ENCODE measurements at regions not wholly inside any gene's neighbourhood (a gene's known extent, or its start where the extent isn't known, plus 50 kb on each side); places are given as distances from the start of the nearest gene placed in this dataset.
A peak's percentile ranks its signal among the peaks of the same experiment; 100 is the strongest.

DNA sequence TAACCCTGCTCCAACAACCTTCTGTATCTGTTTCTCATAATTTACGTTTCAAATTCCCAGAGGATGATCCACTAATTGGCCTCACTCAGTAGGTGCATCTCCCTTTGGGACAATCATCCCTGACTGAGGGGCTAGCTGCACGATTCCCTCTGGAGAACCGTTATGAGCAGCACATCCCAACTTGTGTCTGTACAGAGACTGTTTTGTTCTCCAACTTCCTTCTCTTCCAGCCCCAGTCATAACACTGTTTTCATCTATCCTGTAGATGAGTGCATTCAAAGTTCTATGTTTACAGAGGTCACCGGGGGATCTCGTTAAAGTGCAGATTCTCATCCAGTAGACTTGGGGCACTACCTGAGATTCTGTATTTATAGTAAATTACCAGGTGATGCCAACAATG lies 187.2 kb downstream of the REEP3 start:
- no peak for DNase-seq (ENCODE audit: low read depth)

DNA sequence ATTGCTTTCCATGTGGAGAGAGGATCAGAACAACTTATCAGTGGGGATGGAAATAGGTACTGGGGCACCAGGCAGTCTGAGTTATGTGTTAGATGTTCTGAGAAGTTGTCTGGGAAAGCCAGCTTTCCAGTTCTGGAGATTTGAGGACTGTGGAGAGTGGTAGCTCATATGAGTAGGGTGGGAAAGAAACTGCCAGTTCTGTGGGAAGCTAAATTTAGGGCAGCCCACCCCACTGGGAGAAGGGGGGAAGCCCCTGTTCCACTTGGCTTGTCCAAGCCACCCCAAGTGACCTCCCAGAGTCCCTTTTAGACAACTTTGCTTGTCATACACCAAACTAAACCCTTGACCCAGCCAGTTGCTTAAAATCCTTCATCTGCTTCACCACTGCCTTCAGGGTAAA lies 189.5 kb downstream of the REEP3 start:
- no peak for DNase-seq (ENCODE audit: low read depth)

GRCh38 chr10:63711361-63711760 lies 190.2 kb downstream of the REEP3 start:
- DNase-seq (ENCODE audit: low read depth) = no peak

DNA sequence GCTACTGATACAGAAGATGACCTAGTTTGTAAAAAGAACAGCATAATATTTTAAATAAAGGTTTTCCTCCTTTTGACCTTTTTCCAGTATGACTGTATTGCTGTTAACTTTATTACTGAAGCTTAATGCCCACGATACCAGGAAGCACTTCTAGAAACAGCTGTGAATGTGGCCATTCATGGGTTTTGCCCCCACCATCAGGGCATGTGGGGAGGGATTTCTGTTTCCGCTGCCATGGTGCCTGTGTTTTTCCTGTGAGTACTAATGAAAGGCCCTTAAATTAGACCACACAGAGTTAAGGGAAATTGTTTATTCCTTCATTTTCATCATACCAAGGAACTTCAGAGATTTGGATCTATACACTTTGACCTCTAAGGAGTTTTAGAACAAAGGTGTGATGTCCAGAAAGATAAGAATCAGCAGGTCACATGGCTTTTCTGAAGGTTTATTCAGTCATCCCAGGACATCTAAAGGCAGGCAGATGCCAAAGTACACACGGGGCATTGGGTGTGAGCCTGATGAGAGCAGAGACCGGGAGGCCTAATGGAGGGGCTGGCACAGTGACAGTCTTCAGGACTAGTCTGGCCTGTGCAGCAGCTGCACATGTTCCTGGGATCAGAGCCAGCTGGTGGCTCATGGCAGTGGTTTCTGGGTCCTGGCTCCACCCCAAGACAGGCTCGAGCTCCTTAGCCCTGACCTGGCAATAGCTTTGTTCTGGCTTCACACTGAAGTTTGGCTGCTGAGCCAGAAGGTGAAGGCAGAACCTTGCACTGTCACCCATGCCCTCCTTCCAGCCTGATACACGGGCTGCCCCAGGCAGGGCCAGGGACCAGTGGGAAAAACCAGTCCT lies 190.9 kb downstream of the REEP3 start:
- DNase-seq (ENCODE audit: low read depth) = no peak

- no peak for DNase-seq (ENCODE audit: low read depth)
These were observed 191.5 kb downstream of the REEP3 start for GRCh38 chr10:63712717-63713115.

- no peak for DNase-seq (ENCODE audit: low read depth)
These were observed 192.3 kb downstream of the REEP3 start for GRCh38 chr10:63713191-63714144.

DNA sequence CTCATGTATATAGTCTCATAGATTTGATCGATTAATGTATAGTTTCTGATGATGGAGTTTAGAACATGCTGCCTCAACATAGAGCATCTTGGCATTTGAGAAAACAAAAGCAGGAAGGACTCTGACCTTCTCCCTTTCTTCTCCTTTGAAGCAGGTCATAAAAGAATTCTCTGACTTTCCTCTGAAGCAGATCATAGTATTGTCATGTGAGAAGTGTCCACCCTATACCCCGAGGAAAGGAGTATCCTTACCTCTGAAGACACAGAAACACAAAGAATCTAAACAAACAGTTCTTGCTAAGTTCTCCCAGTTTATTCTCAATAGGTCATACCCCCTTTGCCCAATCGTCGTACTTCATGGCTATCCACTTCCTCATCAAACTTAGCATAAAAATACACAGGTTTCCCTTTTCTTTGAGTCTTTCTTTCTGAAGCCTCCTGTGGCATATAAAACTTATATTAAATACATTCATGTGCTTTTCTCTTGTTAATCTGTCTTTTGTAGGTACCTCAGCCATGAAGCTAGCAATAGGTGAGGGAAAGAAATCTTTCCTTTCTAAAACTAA lies 194.9 kb downstream of the REEP3 start:
- DNase-seq (ENCODE audit: low read depth) = no peak

DNA sequence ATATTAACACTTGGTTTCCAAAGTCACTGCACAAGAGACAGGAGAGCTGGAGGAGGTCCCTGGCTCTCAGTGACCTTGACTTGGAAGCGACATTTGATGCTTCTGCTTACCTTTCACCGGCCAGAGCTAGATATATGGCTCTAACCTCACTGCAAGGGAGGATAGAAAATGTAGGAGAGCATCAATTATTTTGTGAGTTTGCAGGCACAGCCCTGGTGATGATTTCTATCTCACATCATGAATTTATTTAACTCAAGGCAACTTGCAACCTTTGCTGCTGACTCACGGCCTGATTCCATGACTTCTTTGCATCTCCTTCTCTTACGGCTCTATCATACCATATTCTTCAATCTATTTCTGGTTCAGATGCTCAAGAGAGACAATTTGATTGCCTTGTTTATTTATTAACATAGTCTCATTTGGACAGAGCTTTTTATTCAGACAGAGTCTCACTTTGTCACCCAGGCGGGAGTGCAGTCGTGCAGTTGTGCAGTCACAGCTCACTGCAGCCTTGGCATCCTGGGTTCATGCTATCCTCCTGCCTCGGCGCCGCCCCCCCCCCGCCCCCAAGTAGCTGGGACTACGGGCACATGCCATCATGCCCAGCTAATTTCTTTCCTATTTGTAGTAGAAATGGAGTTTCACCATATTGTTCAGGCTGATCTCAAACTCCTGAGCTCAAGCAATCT lies 196.0 kb downstream of the REEP3 start:
- no peak for DNase-seq (ENCODE audit: low read depth)

DNA sequence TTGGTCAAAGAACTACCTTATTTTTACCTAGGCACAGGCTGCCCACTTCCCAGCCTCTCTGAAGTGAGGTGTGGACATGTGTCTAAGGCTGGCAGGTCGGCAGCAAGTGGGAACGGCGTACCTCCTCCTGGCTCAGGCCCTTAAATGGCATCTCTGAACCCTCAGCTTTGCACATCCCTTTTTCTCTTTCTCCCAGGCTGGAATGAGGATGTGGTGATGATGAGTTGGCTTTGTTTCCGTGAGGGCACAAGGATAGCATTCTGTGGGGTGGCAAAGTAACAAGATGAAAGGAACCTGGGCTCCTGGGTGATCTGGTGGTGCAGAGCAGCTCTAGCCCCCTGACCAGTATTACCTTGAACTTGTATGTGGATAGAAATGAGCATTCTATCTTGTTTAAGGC lies 196.8 kb downstream of the REEP3 start:
- no peak for DNase-seq (ENCODE audit: low read depth)

GRCh38 chr10:63718421-63718820 lies 197.2 kb downstream of the REEP3 start:
- no peak for DNase-seq (ENCODE audit: low read depth)

DNA sequence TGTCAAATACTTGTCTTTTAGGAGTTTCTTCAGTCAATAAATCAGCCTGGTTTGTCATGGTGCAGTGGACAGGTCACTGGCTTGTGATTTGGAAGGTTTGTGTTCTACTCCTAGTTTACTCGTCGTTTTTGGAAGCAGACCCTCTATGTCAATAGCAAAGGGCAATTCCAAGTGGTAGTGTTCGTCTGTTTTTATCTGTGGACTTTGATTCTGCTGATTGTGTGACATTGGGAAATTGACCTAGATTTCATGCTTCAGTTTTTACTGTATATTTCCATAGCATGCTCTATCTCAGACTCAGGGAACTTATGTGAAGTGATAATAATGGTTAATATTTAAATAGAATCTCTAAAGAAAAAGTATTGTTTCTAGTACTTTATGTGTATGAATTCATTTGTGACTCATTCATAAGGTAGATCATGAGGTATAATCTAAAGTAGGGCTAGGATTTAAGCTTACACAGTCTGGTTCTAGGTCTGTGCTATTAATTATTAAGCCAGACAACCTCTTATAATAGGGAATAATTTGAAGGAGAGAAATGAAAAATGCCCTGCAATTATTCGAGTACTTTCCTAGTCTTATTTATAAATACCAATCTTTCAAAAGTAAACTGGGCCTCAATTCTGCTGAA lies 198.1 kb downstream of the REEP3 start:
- DNase-seq (ENCODE audit: low read depth) = no peak

DNA sequence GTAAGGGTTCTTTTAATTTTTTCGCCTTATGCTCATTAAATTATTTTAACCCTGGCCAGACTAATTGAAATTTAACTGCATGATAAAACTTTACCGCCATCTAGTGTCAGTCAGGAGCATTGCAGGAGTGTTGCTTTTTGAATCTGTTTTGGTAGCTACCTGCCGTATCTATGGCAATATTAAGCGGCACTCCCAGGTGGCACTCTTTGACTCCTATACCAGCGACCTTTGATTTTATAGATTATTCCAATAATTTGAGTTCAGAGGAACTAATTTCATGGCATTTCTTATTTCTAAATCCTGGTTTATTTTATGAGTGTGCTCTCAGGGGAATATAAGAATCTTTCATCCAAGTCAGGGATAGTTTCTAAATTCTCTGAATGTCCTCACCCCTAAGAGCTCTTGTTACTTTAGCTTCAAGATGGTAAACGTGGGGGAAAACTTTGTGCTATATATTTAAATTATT lies 198.9 kb downstream of the REEP3 start:
- peak; percentile 19 for DNase-seq (ENCODE audit: low read depth)

- DNase-seq (ENCODE audit: low read depth) = no peak
These were observed 199.5 kb downstream of the REEP3 start for GRCh38 chr10:63720676-63721075.

- DNase-seq (ENCODE audit: low read depth) = no peak
These were observed 201.3 kb downstream of the REEP3 start for GRCh38 chr10:63722537-63722936.

DNA sequence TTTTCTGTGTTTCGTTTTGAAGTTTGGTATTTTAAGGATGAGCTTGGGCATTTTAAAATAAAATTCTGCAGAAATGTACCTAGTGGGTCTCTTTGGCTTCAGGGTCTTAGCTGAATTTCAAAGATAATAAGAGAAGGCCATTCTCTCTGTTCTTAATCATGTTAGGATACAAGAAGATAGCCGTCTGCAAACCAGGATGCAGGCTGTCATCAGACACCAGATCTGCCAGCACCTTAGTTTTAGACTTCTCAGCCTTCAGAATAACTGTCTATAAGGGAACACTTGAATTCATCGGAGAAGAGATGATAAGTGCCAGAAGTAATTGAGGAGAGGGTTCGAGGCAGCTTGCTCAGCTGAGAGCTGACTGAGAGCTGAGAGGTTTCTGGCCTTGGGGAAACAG lies 202.1 kb downstream of the REEP3 start:
- DNase-seq (ENCODE audit: low read depth) = no peak

GRCh38 chr10:63723741-63724140 lies 202.5 kb downstream of the REEP3 start:
- no peak for DNase-seq (ENCODE audit: low read depth)

DNA sequence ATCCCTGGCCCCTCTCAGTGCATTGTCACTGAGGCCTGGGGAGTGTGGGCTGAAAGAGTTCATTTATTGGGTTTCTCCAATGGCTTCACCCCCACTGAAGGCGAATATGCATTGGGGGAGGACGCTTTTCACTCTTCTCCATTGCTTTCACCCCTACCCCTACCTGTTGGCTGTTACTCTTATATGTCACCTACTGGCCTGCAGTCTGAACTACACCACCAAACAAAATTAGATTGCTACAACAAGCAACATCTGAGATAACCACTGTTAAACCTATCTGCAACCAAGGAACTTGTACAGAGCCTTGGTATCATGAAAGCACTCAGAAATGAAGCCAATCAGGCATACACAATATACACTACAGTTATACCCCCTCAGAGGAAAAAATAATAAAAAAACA lies 203.7 kb downstream of the REEP3 start:
- no peak for DNase-seq (ENCODE audit: low read depth)

DNA sequence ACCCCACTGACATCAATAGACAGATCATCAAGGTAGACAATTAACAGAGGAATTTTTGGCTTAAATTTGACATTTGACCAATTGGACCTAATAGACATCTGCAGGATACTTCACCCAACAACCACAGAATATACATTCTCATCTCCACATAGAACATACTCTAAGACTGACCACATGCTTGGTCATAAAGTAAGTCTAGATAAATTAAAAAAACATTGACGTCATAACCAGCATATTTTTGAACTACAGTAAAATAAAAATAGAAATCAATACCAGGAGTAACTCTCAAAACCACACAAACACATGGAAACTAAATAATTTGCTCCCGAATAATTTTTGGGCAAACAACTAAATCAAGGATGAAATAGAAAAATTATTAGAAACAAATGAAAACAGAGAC lies 205.7 kb downstream of the REEP3 start:
- DNase-seq (ENCODE audit: low read depth) = no peak

GRCh38 chr10:63727636-63728035 lies 206.4 kb downstream of the REEP3 start:
- no peak for DNase-seq (ENCODE audit: low read depth)

DNA sequence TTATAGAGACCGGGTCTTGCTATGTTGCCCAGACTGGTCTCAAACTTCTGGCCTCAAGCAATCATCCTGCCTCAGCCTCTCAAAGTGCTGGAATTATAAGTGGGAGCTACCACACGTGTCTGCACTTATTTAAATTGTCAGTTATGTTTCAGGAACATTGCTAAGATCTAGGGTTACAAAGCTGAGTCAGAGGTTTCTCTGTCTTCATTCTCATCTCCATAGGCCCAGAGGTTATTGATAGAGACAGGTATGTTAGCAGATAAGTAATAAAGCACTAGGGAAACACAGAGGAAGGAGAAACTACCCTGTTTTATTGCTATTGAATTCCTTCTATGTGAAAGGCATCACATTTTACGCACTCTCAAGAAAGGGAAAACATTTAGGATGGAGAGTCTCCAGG lies 214.1 kb downstream of the REEP3 start:
- no peak for DNase-seq (ENCODE audit: low read depth)

GRCh38 chr10:63738410-63738809 lies 217.2 kb downstream of the REEP3 start:
- DNase-seq (ENCODE audit: low read depth) = no peak
